Cardiac septum (tissue), 1 donor: ENCODE measurements at regions not wholly inside any gene's neighbourhood (a gene's known extent, or its start where the extent isn't known, plus 50 kb on each side); places are given as distances from the start of the nearest gene placed in this dataset.
"Not testable (repeated sequence)": the region's sequence is repeated elsewhere in the genome, so short reads cannot be mapped to it uniquely, and the experiment has no call there.

Experiments
- DNase-seq: peaks from one replicate; pipeline ENCODE4 v3.0.0-alpha.2; 2020; ENCODE audit warnings: low spot score
- intact Hi-C: fragments of 100-400 bp; cut with DNase I; formaldehyde crosslinking; loops from one replicate; pipeline ENCODE4 v1.14.0; 2022
- donor health status: DM: no; HTN: no; CAD: no.

DNA sequence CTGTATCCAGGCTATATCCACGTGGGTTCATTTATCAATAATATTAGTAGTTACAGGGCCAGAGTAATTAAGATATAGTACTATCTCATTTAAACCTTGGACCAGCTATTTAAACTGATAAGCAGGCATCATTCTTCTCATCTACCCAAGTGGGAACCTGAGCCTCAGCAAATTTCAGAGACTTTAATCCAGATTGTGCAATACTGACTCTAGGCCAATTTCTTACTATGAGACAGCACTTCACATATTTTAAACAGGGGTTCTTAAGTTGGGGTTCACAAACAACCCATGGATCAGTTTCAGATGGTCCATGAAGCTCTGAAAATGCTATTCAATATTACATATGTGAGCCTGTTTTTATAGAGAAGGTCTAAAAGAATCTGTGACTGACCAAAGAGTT lies 302.7 kb upstream of the PSMD7 start:
- intact Hi-C loops: no loop called here
- no peak for DNase-seq

- intact Hi-C loops: no loop called here
- DNase-seq: no peak
These were observed 318.2 kb upstream of the PSMD7 start for GRCh38 chr16:73978407-73978784.

- intact Hi-C loops: no loop called here
- DNase-seq: no peak
These were observed 320.0 kb upstream of the PSMD7 start for GRCh38 chr16:73976644-73977043.

- intact Hi-C loops: no loop called here
- no peak for DNase-seq
These were observed 323.4 kb upstream of the PSMD7 start for GRCh38 chr16:73973174-73973573.

DNA sequence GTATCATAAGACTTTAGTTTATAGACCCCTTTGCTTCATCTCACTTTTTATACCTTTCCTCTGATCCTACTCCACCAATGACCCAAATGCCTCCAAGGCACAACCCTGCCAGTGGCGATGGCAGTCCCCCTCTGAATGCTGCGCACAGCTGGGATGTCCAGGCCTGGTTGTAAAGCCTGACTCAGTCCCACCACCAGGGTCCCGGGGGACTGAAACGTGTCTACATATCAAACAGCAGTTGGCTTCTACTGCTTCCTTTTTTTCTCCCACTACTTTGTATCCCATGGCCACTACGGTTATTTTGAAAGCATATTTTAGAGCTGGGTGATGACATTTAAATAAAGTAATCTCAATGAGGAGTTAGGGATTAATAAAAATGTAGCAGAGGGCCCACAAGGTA lies 329.8 kb upstream of the PSMD7 start:
- intact Hi-C loops: no loop called here
- DNase-seq: no peak

DNA sequence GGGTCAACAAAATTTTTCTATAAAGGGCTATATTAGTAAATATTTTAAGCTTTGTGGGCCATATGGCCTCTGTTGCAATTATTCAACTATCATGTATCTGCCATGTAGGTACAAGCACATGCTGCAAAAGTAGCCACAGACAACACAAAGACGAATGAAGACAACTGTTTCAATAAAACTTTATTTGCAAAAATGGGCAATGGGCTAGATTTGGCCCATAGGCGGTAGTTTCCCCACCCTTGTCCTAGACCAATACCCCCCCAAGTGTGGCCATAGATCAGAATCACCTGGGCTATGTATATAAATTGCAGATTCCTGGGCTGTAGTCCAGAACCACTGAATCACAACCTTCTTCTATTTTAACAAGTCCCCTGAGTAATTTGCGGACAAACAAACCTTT lies 331.0 kb upstream of the PSMD7 start:
- intact Hi-C loops: no loop called here
- no peak for DNase-seq

GRCh38 chr16:73956587-73957494 lies 339.8 kb upstream of the PSMD7 start:
- DNase-seq: no peak
- intact Hi-C loops: loop anchor here (10.0 kb wide), 2 partner anchors 162 to 392 kb away; no protein-coding TSS in a partner anchor

- intact Hi-C loops: loop anchor here (10.0 kb wide), 2 partner anchors 161 to 391 kb away; no protein-coding TSS in a partner anchor
These were observed 340.9 kb upstream of the PSMD7 start for GRCh38 chr16:73955702-73956101.

DNA sequence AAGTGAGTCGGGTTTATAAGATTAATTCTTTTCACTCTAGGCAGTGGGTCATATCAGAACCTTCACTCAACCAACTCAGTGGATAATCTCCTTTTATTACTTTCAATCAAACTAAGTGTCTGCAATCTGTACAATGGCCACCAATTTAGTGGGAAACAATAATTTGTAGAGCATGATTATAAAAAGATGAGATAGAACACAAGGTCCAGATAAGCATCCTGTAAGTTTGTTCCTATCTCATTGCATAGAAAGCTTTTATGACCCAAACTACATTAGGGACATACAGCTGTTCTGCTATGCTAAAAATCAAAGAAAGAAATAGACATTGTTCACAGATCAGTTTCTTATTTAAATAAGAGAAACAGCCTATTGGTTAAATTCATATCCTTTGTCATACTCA lies 341.4 kb upstream of the PSMD7 start:
- intact Hi-C loops: loop anchor here (10.0 kb wide), 2 partner anchors 160 to 390 kb away; no protein-coding TSS in a partner anchor
- no peak for DNase-seq

More at GRCh38 chr16:73955702-73956101, 340.9 kb upstream of the PSMD7 start:
- no peak for DNase-seq

DNA sequence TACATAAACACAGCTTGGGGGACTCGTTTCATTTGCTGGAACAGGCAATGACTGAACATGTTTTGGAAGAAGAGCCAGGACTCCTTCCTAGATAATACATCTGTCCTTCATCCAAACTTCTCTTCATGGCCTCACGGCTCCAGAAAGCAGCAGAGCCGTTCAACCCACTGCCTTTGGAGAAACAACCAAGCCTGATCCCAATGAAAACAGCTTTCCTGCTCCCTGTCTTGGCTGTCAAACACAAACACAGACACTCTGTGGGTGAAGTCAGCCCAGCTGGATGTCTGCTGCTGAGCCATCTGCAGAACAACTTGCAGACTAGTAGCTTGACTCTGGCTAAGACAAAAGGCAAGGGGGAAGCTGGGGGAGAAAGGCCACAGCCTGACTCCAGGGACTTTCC lies 345.1 kb upstream of the PSMD7 start:
- DNase-seq: no peak
- intact Hi-C loops: loop anchor here (10.0 kb wide), 2 partner anchors 157 to 387 kb away; no protein-coding TSS in a partner anchor

GRCh38 chr16:73949574-73950320 lies 346.9 kb upstream of the PSMD7 start:
- DNase-seq: no peak
- intact Hi-C loops: loop anchor here (10.0 kb wide), 2 partner anchors 155 to 385 kb away; no protein-coding TSS in a partner anchor

- intact Hi-C loops: no loop called here
- no peak for DNase-seq
These were observed 351.0 kb upstream of the PSMD7 start for GRCh38 chr16:73945631-73946030.

DNA sequence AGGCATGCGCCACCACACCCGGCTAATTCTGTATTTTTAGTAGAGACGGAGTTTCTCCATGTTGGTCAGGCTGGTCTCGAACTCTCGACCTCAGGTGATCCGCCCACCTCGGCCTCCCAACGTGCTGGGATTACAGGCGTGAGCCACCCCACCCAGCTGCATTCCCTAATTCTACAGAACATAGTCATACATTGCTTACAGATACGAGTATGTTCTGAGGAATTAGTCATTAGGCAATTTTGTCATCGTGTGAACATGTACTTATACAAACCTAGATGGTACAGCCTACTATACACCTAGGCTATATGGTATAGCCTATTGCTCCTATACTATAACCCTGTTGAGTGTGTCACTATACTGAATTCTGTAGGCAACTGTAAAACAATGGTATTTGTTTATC lies 353.4 kb upstream of the PSMD7 start:
- intact Hi-C loops, DNase-seq: not testable (repeated sequence)

- not testable (repeated sequence) for DNase-seq
These were observed 355.8 kb upstream of the PSMD7 start for GRCh38 chr16:73940786-73941185.

DNA sequence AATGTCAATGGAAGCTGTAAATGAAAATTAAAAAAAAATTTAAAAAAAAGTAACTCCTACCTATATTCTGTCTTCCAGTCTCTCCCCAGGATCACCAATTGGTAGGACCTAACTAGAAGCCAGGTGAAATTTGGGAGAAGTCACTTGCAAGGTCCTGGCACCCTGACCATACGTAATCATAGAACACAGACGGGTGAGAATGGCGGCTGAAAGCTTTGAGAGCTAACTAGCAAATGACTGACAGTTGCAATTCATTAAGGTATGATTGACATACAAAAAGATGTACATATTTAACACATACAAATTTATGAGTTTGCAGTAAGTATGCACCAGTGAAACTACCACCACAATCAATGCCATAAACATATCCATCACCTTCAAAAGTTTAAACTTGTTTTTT lies 372.7 kb upstream of the PSMD7 start:
- intact Hi-C loops: no loop called here
- no peak for DNase-seq

More at GRCh38 chr16:73940786-73941185, 355.8 kb upstream of the PSMD7 start:
- intact Hi-C loops: not testable (repeated sequence)

DNA sequence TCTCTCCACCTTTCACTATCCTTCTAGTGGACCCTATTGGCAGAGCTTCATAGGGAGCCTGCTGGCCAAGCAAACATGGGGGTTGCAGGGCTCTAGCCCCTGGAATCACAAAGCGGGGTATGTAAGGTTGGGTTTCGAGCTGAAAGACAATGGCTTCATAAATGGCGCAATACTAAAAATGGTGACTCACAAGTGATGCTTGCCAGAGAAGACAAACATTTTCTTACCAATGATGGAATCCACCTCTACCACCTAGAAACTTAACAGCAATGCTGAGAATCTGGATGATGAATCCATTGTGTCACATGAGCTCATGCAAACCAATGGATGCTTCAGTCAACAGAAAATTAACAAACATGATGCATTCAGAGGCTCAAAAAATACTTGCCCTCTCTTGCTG lies 375.3 kb upstream of the PSMD7 start:
- intact Hi-C loops: no loop called here
- no peak for DNase-seq

DNA sequence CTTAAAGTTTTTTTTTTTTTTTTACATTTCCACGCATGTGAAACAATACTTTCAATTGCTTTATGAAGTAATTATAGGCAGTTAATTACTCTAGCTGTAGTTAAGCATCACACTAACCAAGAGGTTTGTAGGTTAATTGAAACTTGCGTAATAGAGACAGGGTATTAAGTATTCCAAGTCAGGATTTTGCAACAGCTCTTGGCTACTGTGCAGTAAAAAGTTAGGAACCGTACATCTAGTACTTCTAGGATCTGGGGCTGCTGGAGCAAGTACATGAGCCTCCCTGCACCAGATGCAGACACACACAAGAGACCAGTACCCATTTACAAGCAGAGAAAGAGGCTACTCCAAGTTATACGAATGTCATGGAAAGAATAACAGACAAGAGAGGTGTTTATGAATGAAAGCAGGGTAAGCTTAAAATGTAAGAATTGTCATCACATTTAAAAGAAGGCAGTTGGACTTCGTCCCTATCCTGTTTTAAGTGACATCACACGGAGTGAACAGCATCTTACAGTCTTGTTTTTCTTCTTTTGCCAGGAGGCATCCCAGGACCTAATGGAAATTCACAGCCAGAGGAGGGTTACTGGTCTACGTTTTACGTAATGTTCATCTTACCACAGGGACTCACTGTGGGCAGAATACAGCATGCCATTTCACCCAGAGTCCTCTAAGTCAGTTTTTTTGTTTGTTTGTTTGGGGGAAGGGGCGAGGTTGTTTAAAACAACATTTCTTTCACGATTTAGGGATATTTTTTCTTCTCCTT lies 379.6 kb upstream of the PSMD7 start:
- intact Hi-C loops: no loop called here
- no peak for DNase-seq

DNA sequence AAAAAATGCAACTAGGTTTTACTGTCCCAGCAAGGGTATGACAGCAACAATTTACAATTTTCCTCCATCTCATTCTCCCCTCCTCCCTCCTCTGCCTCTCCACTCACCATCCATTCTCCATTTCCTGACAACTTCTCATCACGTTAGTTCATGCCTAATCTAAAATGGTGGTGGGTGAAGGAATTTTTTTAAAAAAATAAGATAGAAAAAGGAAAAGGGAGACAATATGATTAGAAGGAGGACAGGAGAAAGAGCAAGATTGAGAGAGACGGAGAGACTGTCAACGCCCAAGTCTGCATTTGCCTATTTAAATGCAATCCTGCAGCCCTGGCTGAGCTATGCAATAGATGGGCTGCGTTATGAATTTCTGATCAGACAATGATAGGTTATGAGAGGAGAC lies 380.7 kb upstream of the PSMD7 start:
- intact Hi-C loops: no loop called here
- no peak for DNase-seq

- DNase-seq: no peak
- intact Hi-C loops: no loop called here
These were observed 381.5 kb upstream of the PSMD7 start for GRCh38 chr16:73915140-73915539.

DNA sequence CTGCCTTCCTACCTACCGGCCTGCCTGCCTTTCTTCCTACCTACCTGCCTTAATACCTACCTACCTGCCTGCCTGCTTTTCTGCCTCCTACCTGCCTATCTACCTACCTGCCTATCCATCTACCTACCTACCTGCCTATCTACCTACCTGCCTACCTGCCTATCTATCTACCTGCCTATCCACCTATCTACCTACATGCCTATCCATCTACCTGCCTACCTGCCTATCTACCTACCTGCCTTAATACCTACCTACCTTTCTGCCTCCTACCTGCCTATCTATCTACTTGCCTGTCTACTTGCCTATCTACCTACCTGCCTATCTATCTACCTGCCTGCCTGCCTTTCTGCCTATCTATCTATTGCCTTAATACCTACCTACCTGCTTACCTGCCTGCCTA lies 383.8 kb upstream of the PSMD7 start:
- DNase-seq: no peak
- intact Hi-C loops: no loop called here
